Endothelial cell (in vitro differentiated cells): ENCODE measurements at regions not wholly inside any gene's neighbourhood (a gene's known extent, or its start where the extent isn't known, plus 50 kb on each side); places are given as distances from the start of the nearest gene placed in this dataset.

Experiments used
- DNase-seq: peaks from one replicate; pipeline ENCODE4 v3.0.0; 2021; ENCODE audit warnings: low spot score
- H3K27ac Mint-ChIP-seq: one replicate; pipeline ENCODE4 v1.8.0; 2021; ENCODE audit warnings: mixed read lengths, inconsistent platforms; ENCODE audit not compliant: unreplicated experiment
- H3K27me3 Mint-ChIP-seq: one replicate; pipeline ENCODE4 v1.8.0; 2021; ENCODE audit warnings: mild to moderate bottlenecking, moderate library complexity, mixed read lengths, inconsistent platforms; ENCODE audit not compliant: unreplicated experiment
- H3K36me3 Mint-ChIP-seq: one replicate; pipeline ENCODE4 v1.8.0; 2021; ENCODE audit warnings: mild to moderate bottlenecking, low read depth, mixed read lengths, inconsistent platforms; ENCODE audit not compliant: unreplicated experiment
- H3K4me1 Mint-ChIP-seq: one replicate; pipeline ENCODE4 v1.8.0; 2021; ENCODE audit warnings: mild to moderate bottlenecking, mixed read lengths, inconsistent platforms; ENCODE audit not compliant: unreplicated experiment
- H3K4me3 Mint-ChIP-seq: one replicate; pipeline ENCODE4 v1.8.0; 2021; ENCODE audit warnings: mild to moderate bottlenecking, mixed read lengths, inconsistent platforms; ENCODE audit not compliant: unreplicated experiment
- H3K9me3 Mint-ChIP-seq: one replicate; pipeline ENCODE4 v1.8.0; 2021; ENCODE audit warnings: mixed read lengths, inconsistent platforms; ENCODE audit not compliant: unreplicated experiment
- CTCF ChIP-seq: fragments of 200-600 bp; sonication (generic); IDR thresholded peaks from one replicate; pipeline ENCODE4 v1.5.0; 2021; ENCODE audit warnings: antibody characterized with exemption; ENCODE audit not compliant: unreplicated experiment

- Mint-ChIP-seq H3K4me3 (no peak overlapping the region), H3K9me3 (no peaks in the 10 kb centered on the region), H3K4me1 (no peaks in the 10 kb centered on the region), H3K27ac (no peak overlapping the region), H3K27me3 (peaks cover 1% of the 10 kb centered on the region), H3K36me3 (no peaks in the 10 kb centered on the region)
- DNase-seq, result no peak
- no peak for TF ChIP-seq CTCF
These were observed 391.1 kb downstream of the PMP22 start for GRCh38 chr17:14873996-14874395.

GRCh38 chr17:14873540-14873939 is 391.6 kb downstream of the PMP22 start:
- no peaks in the 10 kb centered on the region for H3K9me3 Mint-ChIP-seq
- no peaks in the 10 kb centered on the region for H3K27me3 Mint-ChIP-seq
- no peak overlapping the region for H3K4me3 Mint-ChIP-seq
- no peaks in the 10 kb centered on the region for H3K4me1 Mint-ChIP-seq
- TF ChIP-seq CTCF, result no peak
- DNase-seq, result no peak
- no peaks in the 10 kb centered on the region for H3K36me3 Mint-ChIP-seq
- no peak overlapping the region for H3K27ac Mint-ChIP-seq

GRCh38 chr17:14871921-14872320 is 393.2 kb downstream of the PMP22 start:
- no peak overlapping the region for H3K4me3 Mint-ChIP-seq
- no peak overlapping the region for H3K27ac Mint-ChIP-seq
- no peaks in the 10 kb centered on the region for H3K36me3 Mint-ChIP-seq
- no peaks in the 10 kb centered on the region for H3K27me3 Mint-ChIP-seq
- no peak for DNase-seq
- no peaks in the 10 kb centered on the region for H3K9me3 Mint-ChIP-seq
- no peaks in the 10 kb centered on the region for H3K4me1 Mint-ChIP-seq
- TF ChIP-seq CTCF, result no peak

GRCh38 chr17:14866266-14866665 is 398.9 kb downstream of the PMP22 start:
- no peak for TF ChIP-seq CTCF

GRCh38 chr17:14864127-14864526 is 401.0 kb downstream of the PMP22 start:
- no peak overlapping the region for H3K27ac Mint-ChIP-seq
- DNase-seq, result no peak
- TF ChIP-seq CTCF, result no peak
- no peaks in the 10 kb centered on the region for H3K9me3 Mint-ChIP-seq
- H3K4me3 Mint-ChIP-seq, result no peak overlapping the region
- no peaks in the 10 kb centered on the region for H3K36me3 Mint-ChIP-seq
- no peaks in the 10 kb centered on the region for H3K4me1 Mint-ChIP-seq
- no peaks in the 10 kb centered on the region for H3K27me3 Mint-ChIP-seq

More at GRCh38 chr17:14866266-14866665, 398.9 kb downstream of the PMP22 start:
- DNase-seq, result no peak
- H3K9me3 Mint-ChIP-seq, result no peaks in the 10 kb centered on the region
- H3K27ac Mint-ChIP-seq, result no peak overlapping the region
- H3K4me3 Mint-ChIP-seq, result no peak overlapping the region
- H3K4me1 Mint-ChIP-seq, result no peaks in the 10 kb centered on the region
- no peaks in the 10 kb centered on the region for H3K27me3 Mint-ChIP-seq
- no peaks in the 10 kb centered on the region for H3K36me3 Mint-ChIP-seq
